Subcutaneous abdominal adipose tissue (tissue), 5 donors: ENCODE measurements at regions not wholly inside any gene's neighbourhood (a gene's known extent, or its start where the extent isn't known, plus 50 kb on each side); places are given as distances from the start of the nearest gene placed in this dataset.
A peak's percentile ranks its signal among the peaks of the same experiment; 100 is the strongest.

Experiments used
- H3K27ac ChIP-seq: one replicate; pipeline ENCODE4 v1.7.0; 2013; ENCODE audit warnings: low read depth, mild to moderate bottlenecking, inconsistent platforms, low read length, moderate library complexity
- H3K27me3 ChIP-seq, 5 donors: one replicate each; pipeline ENCODE4 v1.7.0; 2013; ENCODE audit warnings: low read length in 5 of 5, inconsistent platforms in 1 of 5; ENCODE audit not compliant: control insufficient read depth in 5 of 5, insufficient read depth in 4 of 5
- H3K36me3 ChIP-seq, 5 donors: one replicate each; pipeline ENCODE4 v1.7.0; 2013; ENCODE audit warnings: low read length in 5 of 5; ENCODE audit not compliant: control insufficient read depth in 5 of 5, insufficient read depth in 5 of 5
- H3K4me1 ChIP-seq, 5 donors: one replicate each; pipeline ENCODE4 v1.7.0; 2013; ENCODE audit warnings: low read length in 5 of 5, mild to moderate bottlenecking in 3 of 5, moderate library complexity in 1 of 5; ENCODE audit not compliant: control insufficient read depth in 5 of 5, insufficient read depth in 5 of 5
- H3K4me3 ChIP-seq, 5 donors: one replicate each; pipeline ENCODE4 v1.7.0; 2013; ENCODE audit warnings: low read length in 5 of 5, low read depth in 1 of 5
- H3K9ac ChIP-seq, 5 donors: one replicate each; pipeline ENCODE4 v1.7.0; 2013; ENCODE audit warnings: low read length in 5 of 5, mild to moderate bottlenecking in 4 of 5, moderate library complexity in 3 of 5
- H3K9me3 ChIP-seq, 5 donors: one replicate each; pipeline ENCODE4 v1.7.0; 2013; ENCODE audit warnings: low read length in 5 of 5; ENCODE audit not compliant: control insufficient read depth in 5 of 5
- donor health status: healthy.
- donor health status: healthy.
- donor health status: healthy.
- donor health status: healthy.
- donor health status: healthy.

DNA sequence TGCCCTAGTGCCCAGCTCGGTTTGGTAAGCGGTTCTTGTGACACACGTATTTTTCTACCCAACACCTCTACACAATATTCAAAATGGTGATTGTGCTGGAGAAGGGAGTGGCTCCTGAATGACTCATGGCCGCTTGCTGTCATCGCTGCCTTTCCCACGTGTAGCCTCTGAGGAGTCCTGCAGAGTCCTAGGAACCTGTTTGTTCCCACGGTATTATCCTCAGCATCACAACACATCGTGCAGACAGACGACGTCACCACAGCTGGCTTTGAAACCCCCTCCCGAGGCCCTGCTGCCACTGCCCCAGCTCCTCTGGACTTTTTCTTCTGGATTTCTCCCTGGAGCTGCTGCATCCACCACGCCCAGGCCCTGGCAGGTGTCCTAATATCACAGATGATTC is 353.5 kb downstream of the SMOC2 start:
- H3K27ac ChIP-seq, result no peak overlapping the region

DNA sequence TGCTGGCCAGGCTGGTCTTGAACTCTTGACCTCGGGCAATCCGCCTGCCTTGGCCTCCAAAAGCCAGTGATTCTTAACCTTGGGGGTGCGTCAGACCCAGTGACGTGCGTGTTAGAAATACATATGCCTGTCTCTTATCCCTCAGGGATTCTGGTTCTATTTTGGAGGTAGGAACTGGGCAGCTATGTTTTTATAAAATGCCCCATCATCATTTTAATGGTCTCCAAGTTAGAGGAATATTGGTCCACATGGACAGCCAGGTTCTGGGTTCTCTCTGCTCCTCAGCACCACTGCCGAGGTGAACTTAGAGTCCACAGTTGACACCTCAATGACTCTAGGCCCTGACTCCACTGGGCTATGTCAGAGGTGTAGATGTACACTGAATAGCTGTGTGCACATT is 352.7 kb downstream of the SMOC2 start:
- Histone ChIP-seq H3K4me3 (no peak overlapping the region), H3K27ac (no peak overlapping the region), H3K27me3 (peaks cover 0 to 4% (median 0%) of the 10 kb centered on the region in 5 donors), H3K36me3 (no peaks in the 10 kb centered on the region), H3K9ac (no peak overlapping the region), H3K9me3 (peaks cover 0 to 11% (median 3%) of the 10 kb centered on the region in 5 donors), H3K4me1 (no peaks in the 10 kb centered on the region)

More for the DNA sequence above, 353.5 kb downstream of the SMOC2 start:
- Histone ChIP-seq H3K9me3 (peaks cover 0 to 11% (median 3%) of the 10 kb centered on the region in 5 donors), H3K27me3 (peaks cover 0 to 4% (median 0%) of the 10 kb centered on the region in 5 donors), H3K9ac (no peak overlapping the region), H3K4me1 (no peaks in the 10 kb centered on the region), H3K36me3 (no peaks in the 10 kb centered on the region), H3K4me3 (no peak overlapping the region)

GRCh38 chr6:168791917-168792316 is 350.9 kb downstream of the SMOC2 start:
- Histone ChIP-seq H3K36me3 (no peaks in the 10 kb centered on the region), H3K4me3 (no peak overlapping the region), H3K9me3 (peaks cover 0 to 11% (median 3%) of the 10 kb centered on the region in 5 donors), H3K4me1 (no peaks in the 10 kb centered on the region), H3K27ac (no peak overlapping the region), H3K27me3 (peaks cover 0 to 4% (median 0%) of the 10 kb centered on the region in 5 donors), H3K9ac (no peak overlapping the region)

DNA sequence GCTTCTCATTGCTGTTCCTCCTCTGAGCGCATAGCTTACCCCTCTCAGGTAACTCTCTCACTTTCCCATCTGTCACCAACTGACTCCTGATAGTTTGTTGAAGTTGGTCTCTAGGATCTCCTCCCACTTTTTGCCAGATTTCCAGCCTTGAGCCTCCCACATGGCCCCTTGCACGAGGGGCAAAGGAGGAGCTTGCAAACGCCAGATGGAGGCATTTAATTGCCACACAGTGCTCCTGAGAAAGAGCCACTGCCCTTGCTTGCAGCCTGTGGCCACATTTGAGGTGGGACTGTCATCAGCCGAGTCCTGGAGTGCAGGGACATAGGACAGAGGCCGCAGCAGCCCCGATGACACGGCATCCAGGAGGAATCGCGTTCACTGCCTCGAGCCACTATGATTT is 348.7 kb downstream of the SMOC2 start:
- Histone ChIP-seq H3K9ac (no peak overlapping the region), H3K27ac (no peak overlapping the region), H3K27me3 (no peaks in the 10 kb centered on the region), H3K4me1 (peaks cover 0 to under 1% (median 0%) of the 10 kb centered on the region in 5 donors), H3K9me3 (peaks cover 0 to 3% (median 0%) of the 10 kb centered on the region in 5 donors), H3K36me3 (no peaks in the 10 kb centered on the region), H3K4me3 (no peak overlapping the region)

DNA sequence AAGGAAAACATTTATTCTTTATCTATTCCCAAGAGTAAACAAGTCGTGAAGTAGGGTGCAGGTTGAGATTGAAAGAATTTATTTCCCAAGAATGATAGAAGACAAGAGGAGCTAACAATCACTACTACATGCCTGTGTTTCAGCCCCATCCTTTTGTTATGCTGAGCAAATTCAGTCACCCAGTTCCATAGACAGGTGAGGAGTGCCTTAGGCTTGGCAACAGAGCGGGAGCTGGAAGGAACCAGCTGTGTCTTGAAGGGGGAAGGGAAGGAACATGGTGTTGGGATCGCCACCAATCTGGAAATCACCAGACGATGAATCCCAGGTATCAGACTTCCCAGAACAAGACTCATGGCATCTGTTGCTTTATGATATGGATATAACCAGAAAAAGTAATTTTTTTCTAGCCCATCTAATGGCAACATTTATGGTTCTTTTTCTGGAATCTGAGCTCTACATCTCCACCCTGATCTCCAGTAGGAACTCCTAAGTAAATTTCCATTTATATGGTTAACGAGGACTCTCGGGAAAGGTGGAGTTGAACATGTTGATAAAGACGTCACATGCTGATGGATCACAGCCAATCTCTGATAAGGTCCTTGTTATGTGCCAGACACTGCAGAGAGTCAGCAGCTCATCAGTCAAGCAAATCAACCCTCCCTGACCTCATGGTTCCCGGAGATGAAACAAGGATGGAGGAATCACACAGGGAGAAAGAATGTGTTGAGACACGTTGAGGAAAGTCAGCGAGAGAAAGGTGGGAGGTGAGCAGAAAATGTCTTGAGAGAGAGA is 344.9 kb downstream of the SMOC2 start:
- no peaks in the 10 kb centered on the region for H3K9me3 ChIP-seq
- H3K4me3 ChIP-seq, result no peak overlapping the region
- H3K27ac ChIP-seq, result no peak overlapping the region
- no peaks in the 10 kb centered on the region for H3K27me3 ChIP-seq
- H3K36me3 ChIP-seq, result no peaks in the 10 kb centered on the region
- H3K9ac ChIP-seq, result no peak overlapping the region
- peaks cover 0 to 35% (median 16%) of the 10 kb centered on the region in 5 donors for H3K4me1 ChIP-seq

GRCh38 chr6:168784426-168784825 is 343.4 kb downstream of the SMOC2 start:
- H3K4me1 ChIP-seq, result peaks cover 0 to 36% (median 16%) of the 10 kb centered on the region in 5 donors

DNA sequence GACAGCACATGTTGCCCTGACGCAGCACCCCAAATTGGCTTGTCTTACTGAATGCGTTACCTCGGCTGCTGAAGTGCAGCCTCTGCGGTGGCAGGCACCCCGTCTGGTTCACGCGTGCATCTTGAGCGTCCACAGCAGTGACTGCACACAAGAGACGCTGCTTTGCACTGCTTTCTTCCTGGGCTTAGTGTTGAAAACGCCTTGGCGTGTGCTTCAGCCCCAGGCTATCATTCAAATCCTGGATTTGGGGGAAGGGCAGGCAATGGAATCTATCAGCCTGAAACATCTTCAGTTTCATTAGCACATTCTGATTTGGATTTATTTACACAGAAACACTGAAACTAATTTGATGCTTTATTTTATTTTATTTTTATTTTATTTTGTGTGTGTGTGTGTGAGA is 342.7 kb downstream of the SMOC2 start:
- H3K4me3 ChIP-seq, result no peak overlapping the region
- H3K27me3 ChIP-seq, result no peaks in the 10 kb centered on the region
- H3K9me3 ChIP-seq, result peaks cover 0 to 5% (median 0%) of the 10 kb centered on the region in 5 donors
- no peaks in the 10 kb centered on the region for H3K36me3 ChIP-seq
- peaks cover 0 to 43% (median 19%) of the 10 kb centered on the region in 5 donors for H3K4me1 ChIP-seq
- H3K9ac ChIP-seq, result no peak overlapping the region
- H3K27ac ChIP-seq, result no peak overlapping the region

More at GRCh38 chr6:168784426-168784825, 343.4 kb downstream of the SMOC2 start:
- H3K9me3 ChIP-seq, result peaks cover 0 to 5% (median 0%) of the 10 kb centered on the region in 5 donors
- no peak overlapping the region for H3K27ac ChIP-seq
- H3K36me3 ChIP-seq, result no peaks in the 10 kb centered on the region
- H3K4me3 ChIP-seq, result no peak overlapping the region
- H3K27me3 ChIP-seq, result no peaks in the 10 kb centered on the region
- no peak overlapping the region for H3K9ac ChIP-seq

GRCh38 chr6:168782187-168782751 is 341.3 kb downstream of the SMOC2 start:
- Histone ChIP-seq H3K27me3 (no peaks in the 10 kb centered on the region), H3K9ac (peak overlapping the region in 1 of 5 donors; percentile 22), H3K4me3 (no peak overlapping the region), H3K4me1 (peaks cover 2 to 57% (median 32%) of the 10 kb centered on the region in 5 donors), H3K36me3 (no peaks in the 10 kb centered on the region), H3K27ac (peak overlapping the region; percentile 16), H3K9me3 (peaks cover 0 to 9% (median 0%) of the 10 kb centered on the region in 5 donors)

- Histone ChIP-seq H3K9ac (no peak overlapping the region), H3K27me3 (no peaks in the 10 kb centered on the region)
Measured at GRCh38 chr6:168778201-168778600, 337.2 kb downstream of the SMOC2 start.

GRCh38 chr6:168774381-168774780 is 333.4 kb downstream of the SMOC2 start:
- no peak overlapping the region for H3K9ac ChIP-seq
- peaks cover 2 to 21% (median 15%) of the 10 kb centered on the region in 5 donors for H3K4me1 ChIP-seq
- H3K27ac ChIP-seq, result no peak overlapping the region
- H3K36me3 ChIP-seq, result no peaks in the 10 kb centered on the region
- no peaks in the 10 kb centered on the region for H3K27me3 ChIP-seq
- H3K9me3 ChIP-seq, result peaks cover 3 to 30% (median 25%) of the 10 kb centered on the region in 5 donors
- H3K4me3 ChIP-seq, result no peak overlapping the region

More at GRCh38 chr6:168778201-168778600, 337.2 kb downstream of the SMOC2 start:
- Histone ChIP-seq H3K4me3 (peak overlapping the region in 2 of 5 donors; percentile 14 to 17), H3K27ac (no peak overlapping the region), H3K4me1 (peaks cover 2 to 45% (median 30%) of the 10 kb centered on the region in 5 donors), H3K36me3 (no peaks in the 10 kb centered on the region), H3K9me3 (peaks cover 0 to 28% (median 24%) of the 10 kb centered on the region in 5 donors)
